ENCODE measurements at regions not wholly inside any gene's neighbourhood (a gene's known extent, or its start where the extent isn't known, plus 50 kb on each side); places are given as distances from the start of the nearest gene placed in this dataset.
"Not testable (repeated sequence)": the region's sequence is repeated elsewhere in the genome, so short reads cannot be mapped to it uniquely, and the experiment has no call there.

- no peak for FAIRE-seq
- no peak for DNase-seq (ENCODE audit: low spot score in 2 of 2)
These were observed 153.6 kb upstream of the KLF7 start for GRCh38 chr2:207319316-207319715.

DNA sequence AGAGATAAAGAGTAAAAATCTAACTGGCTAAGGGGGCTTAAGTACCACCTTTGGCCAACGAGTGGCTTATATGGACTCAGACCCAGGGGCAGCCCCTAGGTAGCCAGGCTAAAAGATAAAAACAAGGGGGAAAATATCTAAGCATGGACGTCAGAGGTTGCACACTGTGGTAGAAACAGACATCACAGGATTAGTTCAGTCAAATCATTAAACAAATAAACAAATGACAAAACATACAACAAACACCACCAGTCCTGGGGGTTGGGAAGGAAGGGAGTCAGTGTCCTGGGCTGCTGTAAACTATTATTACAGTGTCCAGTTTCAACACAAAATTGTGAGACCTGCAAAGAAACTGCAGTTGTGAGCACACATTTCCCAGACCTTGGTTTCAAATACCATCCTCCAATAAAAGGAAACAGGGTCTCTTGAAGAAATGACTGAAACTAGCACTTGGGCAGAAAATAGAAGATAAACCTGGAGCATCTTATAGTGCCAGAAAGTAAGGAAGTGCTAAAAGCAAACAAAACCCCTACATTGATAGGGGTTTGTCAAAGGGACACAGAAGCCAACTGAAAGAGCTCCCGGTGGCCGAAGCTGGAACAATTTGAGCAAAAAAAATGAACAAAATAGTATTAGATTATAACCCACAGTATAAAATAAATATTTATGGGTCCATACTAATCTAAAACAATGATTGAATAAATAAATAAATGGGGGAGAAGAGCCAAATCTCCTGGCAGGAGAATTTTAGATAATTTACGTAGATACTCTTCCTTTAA, 154.8 kb upstream of the KLF7 start:
- FAIRE-seq, result no peak

GRCh38 chr2:207321514-207321913, 155.8 kb upstream of the KLF7 start:
- no peak for DNase-seq (ENCODE audit: low spot score in 2 of 2)
- FAIRE-seq, result no peak

More for the DNA sequence above, 154.8 kb upstream of the KLF7 start:
- DNase-seq (ENCODE audit: low spot score in 2 of 2), result no peak

- no peak for DNase-seq (ENCODE audit: low spot score in 2 of 2)
- no peak for FAIRE-seq
These were observed 158.3 kb upstream of the KLF7 start for GRCh38 chr2:207324001-207324400.

- no peak for DNase-seq (ENCODE audit: low spot score in 2 of 2)
- no peak for FAIRE-seq
These were observed 161.8 kb upstream of the KLF7 start for GRCh38 chr2:207327513-207327912.

DNA sequence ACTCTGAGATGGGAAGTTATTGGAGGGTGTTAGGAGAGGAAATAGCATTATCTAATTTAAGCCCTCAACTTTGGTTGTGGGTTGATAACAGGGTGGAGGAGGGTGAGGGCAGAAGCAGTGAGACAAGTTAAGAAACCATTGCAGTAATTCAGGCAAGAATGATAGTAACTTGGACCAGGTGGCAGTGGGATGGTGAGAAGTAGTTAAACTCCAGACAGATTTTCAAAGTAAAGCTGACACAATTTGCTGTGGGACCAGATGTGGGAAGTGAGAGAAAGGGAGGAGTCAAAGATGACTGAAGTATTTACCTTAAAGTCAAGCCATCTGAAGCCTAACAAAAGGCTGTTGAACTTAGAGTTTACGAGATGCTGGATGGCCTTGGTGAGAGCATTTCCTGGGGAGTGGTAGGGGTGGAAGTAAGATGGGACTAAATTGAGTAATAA, 163.2 kb upstream of the KLF7 start:
- DNase-seq (ENCODE audit: low spot score in 2 of 2) (no peak), FAIRE-seq (no peak)

DNA sequence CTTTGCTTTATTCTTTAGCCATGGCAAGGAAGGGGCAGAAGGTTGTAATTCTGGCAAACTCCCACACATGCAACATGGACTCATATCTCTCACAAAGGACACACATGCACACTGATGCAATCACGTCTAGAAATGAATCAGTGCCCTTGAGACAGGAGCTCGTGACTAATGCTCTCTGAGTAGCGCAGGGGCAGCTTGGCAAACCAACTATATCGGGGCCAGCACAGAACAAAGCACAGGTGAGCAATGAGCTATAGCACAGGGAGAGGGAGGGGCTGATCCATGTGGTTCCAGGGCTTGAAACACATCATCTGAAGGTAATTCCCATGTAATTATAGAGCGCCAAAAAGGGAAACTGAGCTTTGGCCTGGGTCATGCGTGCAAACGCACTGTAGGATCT, 165.2 kb upstream of the KLF7 start:
- DNase-seq (ENCODE audit: low spot score in 2 of 2) (no peak), FAIRE-seq (no peak)

DNA sequence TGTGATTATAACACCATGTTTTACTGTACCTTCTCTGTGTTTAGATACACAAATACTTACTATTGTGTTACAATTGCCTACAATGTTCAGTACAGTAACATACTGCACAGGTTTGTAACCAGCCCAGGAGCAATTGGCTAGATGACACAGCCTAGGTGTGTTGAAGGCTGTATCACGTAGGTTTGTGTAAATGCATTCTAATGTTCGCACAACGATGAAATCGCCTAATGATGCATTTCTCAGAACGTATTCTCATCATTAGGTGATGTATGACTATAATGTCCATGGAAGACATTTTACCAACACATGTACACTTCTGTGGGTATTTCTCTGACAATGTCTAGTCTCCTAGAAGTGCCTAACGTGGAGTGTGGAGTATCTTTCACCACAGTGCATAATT, 165.9 kb upstream of the KLF7 start:
- FAIRE-seq (no peak), DNase-seq (ENCODE audit: low spot score in 2 of 2) (no peak)

GRCh38 chr2:207332480-207333212, 166.9 kb upstream of the KLF7 start:
- DNase-seq (ENCODE audit: low spot score in 2 of 2) (no peak), FAIRE-seq (no peak)

DNA sequence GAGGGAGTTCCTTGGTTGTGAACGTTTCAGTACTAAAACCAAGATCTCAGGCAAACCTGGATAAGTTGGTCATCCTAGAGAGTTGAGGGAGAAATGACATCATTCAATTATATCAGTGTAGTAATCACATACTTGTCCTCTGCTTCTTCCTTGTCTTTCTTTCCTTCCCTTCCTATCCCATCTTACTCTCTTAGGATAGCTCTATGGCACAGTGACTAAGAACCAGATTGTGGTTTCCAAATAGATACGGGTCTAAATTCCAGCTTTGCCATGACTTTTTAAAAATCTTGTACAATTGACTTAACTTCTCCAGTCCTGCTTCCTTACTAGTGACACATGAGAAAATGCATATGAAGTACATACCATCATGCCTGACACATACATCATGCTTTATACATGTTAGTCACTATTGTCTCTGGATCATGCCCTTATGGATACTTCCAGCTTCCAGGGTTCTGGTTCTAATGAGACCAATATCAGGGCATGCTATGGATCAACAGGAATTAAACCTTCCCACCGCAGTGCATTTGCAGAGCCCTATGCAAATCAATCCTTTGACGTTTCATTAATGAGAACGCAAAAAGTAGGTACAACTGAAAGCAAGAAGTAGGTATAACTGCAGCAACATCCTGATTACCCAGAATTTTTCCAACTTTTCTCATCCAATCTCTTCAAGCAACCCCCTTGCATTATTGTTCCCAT, 168.0 kb upstream of the KLF7 start:
- FAIRE-seq (no peak), DNase-seq (ENCODE audit: low spot score in 2 of 2) (no peak)

- DNase-seq (ENCODE audit: low spot score in 2 of 2) (no peak), FAIRE-seq (no peak)
These were observed 168.5 kb upstream of the KLF7 start for GRCh38 chr2:207334301-207334623.

DNA sequence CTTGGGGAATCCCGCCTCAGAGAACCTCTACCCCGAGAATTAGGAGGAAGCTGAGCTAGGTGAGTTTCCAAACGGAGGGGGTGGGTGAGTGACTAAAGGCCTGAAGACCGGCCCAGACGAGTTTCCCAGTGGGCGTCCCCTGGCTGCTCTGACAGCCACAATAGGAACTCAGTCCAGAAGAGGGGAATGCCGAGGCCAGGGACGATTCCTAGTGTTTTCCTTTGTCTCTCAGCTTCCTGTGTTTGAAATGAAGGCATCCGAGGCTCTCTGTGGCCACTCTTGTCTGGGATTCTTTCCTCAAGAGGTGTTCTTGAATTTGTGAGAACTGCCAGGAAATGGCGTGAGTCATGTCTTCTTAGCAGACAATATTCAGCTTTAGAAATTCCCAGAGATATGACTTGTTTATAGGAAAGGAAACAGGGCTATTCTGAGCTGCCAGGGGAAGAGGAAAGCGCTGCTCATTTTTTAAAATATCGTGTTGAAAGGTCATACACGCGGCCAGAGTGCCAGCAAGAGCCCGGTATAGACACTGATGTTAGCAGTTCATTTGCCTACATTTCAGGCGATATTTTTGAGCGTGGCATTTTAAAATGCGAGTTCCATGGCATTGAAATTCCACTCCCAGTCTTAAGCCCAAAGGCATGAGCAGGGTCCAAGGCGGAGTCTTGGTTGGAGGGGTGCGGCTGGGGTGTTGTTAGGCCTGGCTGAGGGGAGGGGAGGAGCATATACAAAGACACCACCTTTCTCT, 169.1 kb upstream of the KLF7 start:
- FAIRE-seq (no peak), DNase-seq (ENCODE audit: low spot score in 2 of 2) (no peak)

GRCh38 chr2:207337234-207338219, 171.8 kb upstream of the KLF7 start:
- no peak for FAIRE-seq

GRCh38 chr2:207338220-207338607, 172.5 kb upstream of the KLF7 start:
- DNase-seq (ENCODE audit: low spot score in 2 of 2) (no peak), FAIRE-seq (no peak)

More at GRCh38 chr2:207337234-207338219, 171.8 kb upstream of the KLF7 start:
- DNase-seq (ENCODE audit: low spot score in 2 of 2), result no peak

DNA sequence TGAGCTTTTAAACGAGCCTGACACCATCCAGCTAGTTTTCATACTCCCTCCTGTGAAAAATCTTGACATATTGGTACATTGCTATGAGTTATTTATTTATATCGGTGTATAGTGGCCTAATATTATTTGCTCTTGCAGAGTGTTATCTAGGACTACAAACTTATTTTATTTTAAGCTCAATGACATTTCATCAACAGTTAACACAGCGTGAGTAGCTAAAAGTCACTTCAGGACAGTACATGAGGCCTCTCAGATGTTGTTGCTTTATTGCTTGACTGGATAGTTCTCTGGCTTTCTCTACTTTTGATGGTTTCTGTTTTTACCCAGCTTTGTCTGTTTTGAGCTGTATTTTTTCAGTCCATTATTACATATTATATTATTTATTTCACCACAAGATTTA, 172.9 kb upstream of the KLF7 start:
- DNase-seq (ENCODE audit: low spot score in 2 of 2), result no peak

GRCh38 chr2:207341112-207341750, 175.5 kb upstream of the KLF7 start:
- FAIRE-seq (no peak), DNase-seq (ENCODE audit: low spot score in 2 of 2) (no peak)

More for the DNA sequence above, 172.9 kb upstream of the KLF7 start:
- FAIRE-seq, result no peak

DNA sequence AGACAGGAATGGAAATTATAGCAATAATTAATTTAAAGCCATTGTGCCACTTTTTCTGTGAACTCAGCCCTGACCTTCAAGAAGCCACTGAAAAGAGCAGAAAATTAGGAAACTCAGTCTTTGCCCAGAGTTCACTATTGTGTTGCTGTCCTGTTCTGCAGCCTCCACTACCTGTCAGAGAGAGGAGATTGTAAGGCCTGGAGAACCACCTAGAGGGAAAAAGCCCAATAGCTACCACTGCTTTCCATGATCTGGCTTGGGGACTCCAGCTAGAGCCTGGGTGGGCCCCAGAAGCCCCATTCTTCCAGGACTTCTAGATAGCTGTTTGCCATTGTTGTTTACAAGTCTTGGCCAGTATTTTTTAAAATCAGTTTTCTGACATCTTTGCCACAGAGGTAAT, 176.1 kb upstream of the KLF7 start:
- DNase-seq (ENCODE audit: low spot score in 2 of 2), result no peak
- FAIRE-seq, result no peak

DNA sequence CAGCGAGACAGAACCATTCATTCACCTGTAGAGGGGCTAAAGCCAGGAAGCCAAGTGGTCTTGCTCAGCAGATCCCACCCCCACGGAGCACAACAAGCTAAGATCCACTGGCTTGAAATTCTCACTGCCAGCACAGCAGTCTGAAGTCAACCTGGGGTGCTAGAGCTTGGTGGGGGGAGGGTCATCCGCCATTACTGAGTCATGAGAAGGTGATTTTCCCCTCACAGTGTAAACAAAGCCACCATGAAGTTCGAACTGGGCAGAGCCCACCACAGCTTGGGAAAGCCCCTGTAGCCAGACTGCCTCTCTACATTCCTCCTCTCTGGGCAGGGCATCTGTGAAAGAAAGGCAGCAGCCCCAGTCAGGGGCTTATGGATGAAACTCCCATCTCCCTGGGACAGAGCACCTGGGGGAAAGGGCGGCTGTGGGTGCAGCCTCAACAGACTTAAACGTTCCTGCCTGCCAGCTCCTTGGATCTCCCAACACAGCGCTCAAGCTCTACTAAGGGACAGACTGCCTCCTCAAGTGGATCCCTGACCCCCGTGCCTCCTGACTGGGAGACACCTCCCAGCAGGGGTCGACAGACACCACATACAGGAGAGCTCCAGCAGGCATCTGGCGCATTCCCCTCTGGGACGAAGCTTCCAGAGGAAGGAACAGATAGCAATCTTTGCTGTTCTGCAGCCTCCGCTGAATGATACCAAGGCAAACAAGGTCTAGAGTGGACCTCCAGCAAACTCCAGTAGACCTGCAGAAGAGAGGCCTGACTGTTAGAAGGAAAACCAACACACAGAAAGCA, 179.0 kb upstream of the KLF7 start:
- not testable (repeated sequence) for DNase-seq (ENCODE audit: low spot score in 2 of 2); FAIRE-seq
